Panc1 (cell line): ENCODE measurements at regions not wholly inside any gene's neighbourhood (a gene's known extent, or its start where the extent isn't known, plus 50 kb on each side); places are given as distances from the start of the nearest gene placed in this dataset.

Experiments
- ATAC-seq: fragments of 200-7000 bp; cut with Tn5 transposase; 2 replicates; pipeline ENCODE4 v1.9.1; 2020; ENCODE audit warnings: mild to moderate bottlenecking, moderate library complexity
- BruUV-seq: library from RNA; stranded (reverse); fragments of 400-500 nt; replicated peaks from 2 replicates; lab custom pipeline; 2021; lab: Mats Ljungman, UMichigan
- CTCF ChIA-PET: fragments of 300-600 bp; sonication (Branson Sonifier 250); formaldehyde crosslinking; loops from one replicate; lab custom pipeline; 2022; ENCODE audit warnings: antibody characterized with exemption; lab: Charles Lee
- POLR2A ChIA-PET: fragments of 300-600 bp; sonication (Branson Sonifier 250); formaldehyde crosslinking; loops from one replicate; lab custom pipeline; 2022; ENCODE audit warnings: antibody characterized with exemption; lab: Charles Lee
- DNase-seq: peaks from one replicate; pipeline ENCODE4 v3.0.0-alpha.2; 2010; ENCODE audit warnings: low read depth, low spot score
- H3K27ac ChIP-seq: 2 replicates; pipeline ENCODE4 v1.5.1; 2011; ENCODE audit warnings: mild to moderate bottlenecking, low read length, inconsistent platforms
- H3K27me3 ChIP-seq: fragments of 200-500 bp; sonication (Bioruptor generic); 2 replicates; pipeline ENCODE4 v1.6.0; 2014; ENCODE audit warnings: low read length, inconsistent platforms; ENCODE audit not compliant: control insufficient read depth, insufficient read depth
- H3K36me3 ChIP-seq: fragments of 200-500 bp; sonication (Bioruptor generic); 2 replicates; pipeline ENCODE4 v1.5.1; 2014; ENCODE audit warnings: inconsistent platforms, mild to moderate bottlenecking, low read length, moderate library complexity; ENCODE audit not compliant: control insufficient read depth, insufficient read depth
- H3K4me1 ChIP-seq: 2 replicates; pipeline ENCODE4 v1.5.1; 2011; ENCODE audit warnings: inconsistent platforms, mild to moderate bottlenecking, low read length, moderate library complexity; ENCODE audit not compliant: control insufficient read depth, insufficient read depth
- H3K4me3 ChIP-seq, 2 experiments: 2 replicates each; pipeline ENCODE4 v1.5.1; 2011 to 2012; ENCODE audit warnings: low read depth in 2 of 2, low read length in 2 of 2, mild to moderate bottlenecking in 2 of 2, inconsistent platforms in 1 of 2, moderate library complexity in 1 of 2
- H3K9me3 ChIP-seq: fragments of 200-500 bp; sonication (Bioruptor generic); 2 replicates; pipeline ENCODE4 v1.5.1; 2014; ENCODE audit warnings: low read depth, mild to moderate bottlenecking, inconsistent platforms, low read length, moderate library complexity; ENCODE audit not compliant: control insufficient read depth, insufficient read depth
- CTCF ChIP-seq: fragments of 450-650 bp; IDR thresholded peaks from 2 replicates; pipeline ENCODE4 v1.5.1; 2017; ENCODE audit warnings: mild to moderate bottlenecking
- POLR2AphosphoS5 ChIP-seq: IDR thresholded peaks from 2 replicates; pipeline ENCODE4 v1.6.1; 2012; ENCODE audit warnings: mild to moderate bottlenecking, low read depth, low read length, moderate library complexity
- SIN3A ChIP-seq: IDR thresholded peaks from 2 replicates; pipeline ENCODE4 v1.6.1; 2012; ENCODE audit warnings: low read depth, mild to moderate bottlenecking, low read length, moderate library complexity, borderline replicate concordance; ENCODE audit not compliant: insufficient read depth
- TCF7L2 ChIP-seq: IDR thresholded peaks from 2 replicates; pipeline ENCODE4 v1.6.1; 2011; ENCODE audit warnings: mild to moderate bottlenecking, low read depth, low read length, inconsistent platforms
- in situ Hi-C: cut with HindIII; loops from 2 replicates; pipeline ENCODE4 v1.10.0; 2016; ENCODE audit warnings: low sequenced_read_pairs, low pct_unique_long_range_greater_than_20kb
- intact Hi-C: fragments of 100-400 bp; cut with micrococcal nuclease; formaldehyde crosslinking; loops from one replicate; pipeline ENCODE4 v1.10.0; 2022; ENCODE audit not compliant: unreplicated experiment
- TF ChIP-seq, protein P1 (sequence below), 2 experiments: IDR thresholded peaks; 2 replicates each; pipeline ENCODE4 v1.6.1; 2011 to 2012; ENCODE audit warnings: low read depth in 2 of 2, control low read depth in 1 of 2, low read length in 1 of 2, mild to moderate bottlenecking in 1 of 2, moderate library complexity in 1 of 2; ENCODE audit not compliant: insufficient read depth in 1 of 2

DNA sequence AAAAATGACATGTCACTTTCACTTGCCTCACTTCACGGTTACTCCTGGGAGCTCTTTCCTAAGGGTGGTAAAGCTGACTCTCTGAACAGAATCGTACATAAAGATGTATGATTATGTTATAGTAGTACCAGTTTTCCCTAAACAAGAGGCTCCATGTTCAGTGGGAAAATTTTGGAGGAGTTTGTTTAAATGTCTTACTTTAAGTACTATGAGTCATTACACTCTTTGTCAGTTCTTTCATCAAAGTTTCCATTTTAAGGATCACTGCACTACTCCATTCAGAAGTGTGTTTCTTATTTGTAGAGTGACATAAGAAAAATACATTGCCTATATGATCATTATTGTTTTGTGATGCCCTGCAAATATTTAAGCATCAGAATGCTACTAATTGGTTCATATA lies 121.1 kb upstream of the FIGN start:
- Histone ChIP-seq H3K9me3 (no peaks in the 10 kb centered on the region), H3K27me3 (no peaks in the 10 kb centered on the region), H3K4me1 (no peaks in the 10 kb centered on the region), H3K4me3 (no peak overlapping the region), H3K36me3 (no peaks in the 10 kb centered on the region; the same call in 1 of the 2 replicates), H3K27ac (no peak overlapping the region)
- POLR2A ChIA-PET = no interaction called here
- no peak for DNase-seq
- in situ Hi-C loops (no loop called here), intact Hi-C loops (no loop called here)
- no TSS peak for BruUV-seq
- ATAC-seq = no peak
- TF ChIP-seq POLR2AphosphoS5 (no peak), TCF7L2 (no peak), SIN3A (no peak), CTCF (no peak)
- TF ChIP-seq, protein P1, sequence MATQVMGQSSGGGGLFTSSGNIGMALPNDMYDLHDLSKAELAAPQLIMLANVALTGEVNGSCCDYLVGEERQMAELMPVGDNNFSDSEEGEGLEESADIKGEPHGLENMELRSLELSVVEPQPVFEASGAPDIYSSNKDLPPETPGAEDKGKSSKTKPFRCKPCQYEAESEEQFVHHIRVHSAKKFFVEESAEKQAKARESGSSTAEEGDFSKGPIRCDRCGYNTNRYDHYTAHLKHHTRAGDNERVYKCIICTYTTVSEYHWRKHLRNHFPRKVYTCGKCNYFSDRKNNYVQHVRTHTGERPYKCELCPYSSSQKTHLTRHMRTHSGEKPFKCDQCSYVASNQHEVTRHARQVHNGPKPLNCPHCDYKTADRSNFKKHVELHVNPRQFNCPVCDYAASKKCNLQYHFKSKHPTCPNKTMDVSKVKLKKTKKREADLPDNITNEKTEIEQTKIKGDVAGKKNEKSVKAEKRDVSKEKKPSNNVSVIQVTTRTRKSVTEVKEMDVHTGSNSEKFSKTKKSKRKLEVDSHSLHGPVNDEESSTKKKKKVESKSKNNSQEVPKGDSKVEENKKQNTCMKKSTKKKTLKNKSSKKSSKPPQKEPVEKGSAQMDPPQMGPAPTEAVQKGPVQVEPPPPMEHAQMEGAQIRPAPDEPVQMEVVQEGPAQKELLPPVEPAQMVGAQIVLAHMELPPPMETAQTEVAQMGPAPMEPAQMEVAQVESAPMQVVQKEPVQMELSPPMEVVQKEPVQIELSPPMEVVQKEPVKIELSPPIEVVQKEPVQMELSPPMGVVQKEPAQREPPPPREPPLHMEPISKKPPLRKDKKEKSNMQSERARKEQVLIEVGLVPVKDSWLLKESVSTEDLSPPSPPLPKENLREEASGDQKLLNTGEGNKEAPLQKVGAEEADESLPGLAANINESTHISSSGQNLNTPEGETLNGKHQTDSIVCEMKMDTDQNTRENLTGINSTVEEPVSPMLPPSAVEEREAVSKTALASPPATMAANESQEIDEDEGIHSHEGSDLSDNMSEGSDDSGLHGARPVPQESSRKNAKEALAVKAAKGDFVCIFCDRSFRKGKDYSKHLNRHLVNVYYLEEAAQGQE (IDR thresholded peaks at IDR 0.05; ENCODE audit: insufficient read depth in 1 of 2, low read depth in 2 of 2, low read length in 1 of 2) = no peak
- CTCF ChIA-PET = no interaction called here

DNA sequence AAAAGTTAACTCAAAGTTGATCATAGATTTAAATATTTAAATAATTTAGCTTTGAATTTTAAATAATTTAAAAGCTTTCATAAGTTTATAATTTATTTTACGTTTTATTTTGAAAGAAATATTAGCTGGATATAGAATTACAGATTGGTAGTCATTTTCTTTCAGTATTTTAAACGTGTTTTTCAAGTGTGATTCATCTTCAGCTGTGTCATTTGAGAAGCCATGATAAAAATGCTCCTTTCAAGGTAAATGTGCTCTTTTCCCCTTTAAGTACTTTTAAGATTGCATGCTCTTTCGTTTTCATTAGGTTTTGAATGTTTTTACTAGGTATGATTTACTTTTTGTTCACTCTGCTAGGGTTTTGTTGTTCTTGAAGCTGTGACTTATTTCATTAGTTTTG lies 116.8 kb upstream of the FIGN start:
- in situ Hi-C loops = no loop called here
- no peak for TF ChIP-seq SIN3A
- no peak for TF ChIP-seq TCF7L2
- no peak for TF ChIP-seq POLR2AphosphoS5
- TF ChIP-seq, protein P1 (IDR thresholded peaks at IDR 0.05; ENCODE audit: insufficient read depth in 1 of 2, low read depth in 2 of 2, low read length in 1 of 2) = no peak
- no peak for TF ChIP-seq CTCF
- ATAC-seq (no peak), DNase-seq (no peak)
- Histone ChIP-seq H3K4me1 (no peaks in the 10 kb centered on the region), H3K27ac (no peak overlapping the region), H3K27me3 (no peaks in the 10 kb centered on the region), H3K36me3 (no peaks in the 10 kb centered on the region; the same call in 1 of the 2 replicates), H3K9me3 (no peaks in the 10 kb centered on the region), H3K4me3 (no peak overlapping the region)
- ChIA-PET CTCF (no interaction called here), POLR2A (no interaction called here)
- BruUV-seq = no TSS peak
- intact Hi-C loops = no loop called here
